Motor neuron (in vitro differentiated cells): ENCODE measurements at regions not wholly inside any gene's neighbourhood (a gene's known extent, or its start where the extent isn't known, plus 50 kb on each side); places are given as distances from the start of the nearest gene placed in this dataset.
"Not testable (repeated sequence)": the region's sequence is repeated elsewhere in the genome, so short reads cannot be mapped to it uniquely, and the experiment has no call there.

Source experiments
- ATAC-seq, 8 experiments: fragments of 200-7000 bp; cut with Tn5 transposase; replicated peaks in 6 of 8; 2 replicates each; pipeline ENCODE4 v1.8.0; 2021; ENCODE audit warnings: mild to moderate bottlenecking in 8 of 8, moderate library complexity in 8 of 8
- H3K27ac ChIP-seq, 2 donors: fragments of 250-450 bp; sonication (Bioruptor Pico); 2 replicates each; pipeline ENCODE4 v1.9.0; 2021; ENCODE audit warnings: antibody characterized with exemption in 2 of 2, mild to moderate bottlenecking in 2 of 2, moderate library complexity in 1 of 2
- H3K4me1 ChIP-seq, 2 donors: fragments of 250-450 bp; sonication (Bioruptor Pico); replicated peaks in 1 of 2; 2 replicates each; pipeline ENCODE4 v1.6.1; 2021; ENCODE audit warnings: antibody characterized with exemption in 2 of 2, mild to moderate bottlenecking in 2 of 2, moderate library complexity in 1 of 2
- H3K4me3 ChIP-seq, 5 donors: fragments of 250-450 bp; sonication (Bioruptor Pico); 2 replicates each; pipeline ENCODE4 v1.9.0; 2021; ENCODE audit warnings: antibody characterized with exemption in 5 of 5, mild to moderate bottlenecking in 5 of 5, moderate library complexity in 4 of 5
- WGBS, 10 experiments: fragments of 450-650 bp; shearing (Covaris generic); methylation state at CpG; one replicate each; pipeline ENCODE4 v1.0.0; 2022; 5-methylcytosine and 5-hydroxymethylcytosine counted together
- in situ Hi-C, 9 experiments: fragments of 400-800 bp; cut with MboI; loops; one replicate each; pipeline ENCODE4 v1.15.0; 2021; ENCODE audit warnings: low sequenced_read_pairs in 9 of 9, low pct_unique_long_range_greater_than_20kb in 2 of 9; ENCODE audit not compliant: unreplicated experiment in 9 of 9

- in situ Hi-C loops: no loop called here
- H3K4me3 ChIP-seq: no peak overlapping the region
- H3K27ac ChIP-seq: no peak overlapping the region
- peaks cover under 1 to 7% of the 10 kb centered on the region in 2 donors for H3K4me1 ChIP-seq
- ATAC-seq: no peak
- 0 to 100% (median 100%) methylated on average over 1 of the region's 1 CpG; no CpG with 5 or more reads in 2 of the 10 experiments for WGBS, 10 experiments
These were observed 637.1 kb upstream of the CCNG1 start for GRCh38 chr5:162800301-162800700.

GRCh38 chr5:162801235-162801634 is 636.2 kb upstream of the CCNG1 start:
- 0 to 100% (median 59%) methylated on average over 1 of the region's 1 CpG; no CpG with 5 or more reads in 2 of the 10 experiments for WGBS, 10 experiments
- Histone ChIP-seq H3K4me3 (no peak overlapping the region), H3K27ac (no peak overlapping the region), H3K4me1 (no peaks in the 10 kb centered on the region)
- in situ Hi-C loops: no loop called here
- ATAC-seq: no peak

- WGBS, 10 experiments: 0 to 83% (median 62%) methylated on average over 1 to 2 of the region's 2 CpGs; no CpG with 5 or more reads in 2 of the 10 experiments
These were observed 631.2 kb upstream of the CCNG1 start for GRCh38 chr5:162806195-162806594.

GRCh38 chr5:162811071-162811470 is 626.3 kb upstream of the CCNG1 start:
- H3K4me3 ChIP-seq: no peak overlapping the region
- WGBS, 10 experiments: 0 to 100% (median 90%) methylated on average over 1 of the region's 1 CpG; no CpG with 5 or more reads in 1 of the 10 experiments
- no peak overlapping the region for H3K27ac ChIP-seq
- peak in 5 of 8 experiments; percentile 63 to 85 (median 67) for ATAC-seq
- in situ Hi-C loops: no loop called here
- peaks cover 0 to 10% of the 10 kb centered on the region in 2 donors for H3K4me1 ChIP-seq

More at GRCh38 chr5:162806195-162806594, 631.2 kb upstream of the CCNG1 start:
- in situ Hi-C loops: no loop called here
- Histone ChIP-seq H3K4me1 (peaks cover 0 to 10% of the 10 kb centered on the region in 2 donors), H3K4me3 (no peak overlapping the region), H3K27ac (no peak overlapping the region)
- no peak for ATAC-seq

GRCh38 chr5:162816816-162817215 is 620.6 kb upstream of the CCNG1 start:
- in situ Hi-C loops: no loop called here
- ATAC-seq: no peak
- Histone ChIP-seq H3K4me1 (no peaks in the 10 kb centered on the region), H3K4me3 (no peak overlapping the region), H3K27ac (no peak overlapping the region)
- 5 to 100% (median 82%) methylated on average over 1 to 2 of the region's 2 CpGs for WGBS, 10 experiments

- in situ Hi-C loops: no loop called here
- WGBS, 10 experiments: 0 to 94% (median 68%) methylated on average over 1 to 4 of the region's 4 CpGs
- Histone ChIP-seq H3K27ac (no peak overlapping the region), H3K4me3 (no peak overlapping the region), H3K4me1 (no peaks in the 10 kb centered on the region)
- no peak for ATAC-seq
These were observed 620.0 kb upstream of the CCNG1 start for GRCh38 chr5:162817364-162817763.

GRCh38 chr5:162821664-162822063 is 615.7 kb upstream of the CCNG1 start:
- H3K4me3 ChIP-seq, in situ Hi-C loops, H3K27ac ChIP-seq, H3K4me1 ChIP-seq, ATAC-seq: not testable (repeated sequence)
- WGBS, 10 experiments: 0 to 96% (median 43%) methylated on average over 1 to 6 of the region's 8 CpGs; no CpG with 5 or more reads in 2 of the 10 experiments

- Histone ChIP-seq H3K4me1 (no peaks in the 10 kb centered on the region), H3K4me3 (no peak overlapping the region), H3K27ac (no peak overlapping the region)
- no peak for ATAC-seq
- in situ Hi-C loops: no loop called here
- 0 to 100% (median 65%) methylated on average over 1 to 2 of the region's 2 CpGs for WGBS, 10 experiments
These were observed 613.0 kb upstream of the CCNG1 start for GRCh38 chr5:162824360-162824759.

GRCh38 chr5:162837155-162837554 is 600.2 kb upstream of the CCNG1 start:
- no peak for ATAC-seq

GRCh38 chr5:162842727-162843126 is 594.7 kb upstream of the CCNG1 start:
- Histone ChIP-seq H3K27ac (no peak overlapping the region), H3K4me3 (no peak overlapping the region), H3K4me1 (no peaks in the 10 kb centered on the region)
- in situ Hi-C loops: no loop called here
- 8 to 93% (median 67%) methylated on average over 1 to 2 of the region's 2 CpGs; no CpG with 5 or more reads in 1 of the 10 experiments for WGBS, 10 experiments
- ATAC-seq: no peak

More at GRCh38 chr5:162837155-162837554, 600.2 kb upstream of the CCNG1 start:
- in situ Hi-C loops: no loop called here
- Histone ChIP-seq H3K27ac (no peak overlapping the region), H3K4me1 (no peaks in the 10 kb centered on the region), H3K4me3 (no peak overlapping the region)
- 0 to 100% (median 49%) methylated on average over 1 of the region's 1 CpG; no CpG with 5 or more reads in 4 of the 10 experiments for WGBS, 10 experiments

GRCh38 chr5:162852134-162852533 is 585.3 kb upstream of the CCNG1 start:
- no peaks in the 10 kb centered on the region for H3K4me1 ChIP-seq
- no peak overlapping the region for H3K27ac ChIP-seq
- in situ Hi-C loops: no loop called here
- no peak overlapping the region for H3K4me3 ChIP-seq
- WGBS, 10 experiments: 14 to 100% (median 97%) methylated on average over 1 to 2 of the region's 2 CpGs; no CpG with 5 or more reads in 2 of the 10 experiments
- no peak for ATAC-seq

- 16 to 94% (median 68%) methylated on average over 3 to 4 of the region's 4 CpGs for WGBS, 10 experiments
- Histone ChIP-seq H3K27ac (no peak overlapping the region), H3K4me3 (no peak overlapping the region), H3K4me1 (no peaks in the 10 kb centered on the region)
- no peak for ATAC-seq
- in situ Hi-C loops: no loop called here
These were observed 578.6 kb upstream of the CCNG1 start for GRCh38 chr5:162858770-162859169.

GRCh38 chr5:162870966-162871365 is 566.4 kb upstream of the CCNG1 start:
- no peak overlapping the region for H3K4me3 ChIP-seq
- no peak for ATAC-seq
- no peaks in the 10 kb centered on the region for H3K4me1 ChIP-seq
- in situ Hi-C loops: no loop called here
- no peak overlapping the region for H3K27ac ChIP-seq

GRCh38 chr5:162882629-162883028 is 554.8 kb upstream of the CCNG1 start:
- 7 to 100% (median 60%) methylated on average over 2 to 8 of the region's 12 CpGs; no CpG with 5 or more reads in 6 of the 10 experiments for WGBS, 10 experiments
- H3K4me3 ChIP-seq: no peak overlapping the region
- in situ Hi-C loops: no loop called here
- no peak for ATAC-seq
- no peaks in the 10 kb centered on the region for H3K4me1 ChIP-seq
- H3K27ac ChIP-seq: no peak overlapping the region
